GM19455 (cell line): ENCODE measurements at regions not wholly inside any gene's neighbourhood (a gene's known extent, or its start where the extent isn't known, plus 50 kb on each side); places are given as distances from the start of the nearest gene placed in this dataset.
"Not testable (repeated sequence)": the region's sequence is repeated elsewhere in the genome, so short reads cannot be mapped to it uniquely, and the experiment has no call there.

Experiments
- ATAC-seq: cut with Tn5 transposase; IDR thresholded peaks from one replicate; pipeline ENCODE4 v1.9.1; 2021; ENCODE audit not compliant: unreplicated experiment

- no peak for ATAC-seq
These were observed 83.3 kb upstream of the SIRPA start for GRCh38 chr20:1811621-1812498.

- no peak for ATAC-seq
These were observed 84.1 kb upstream of the SIRPA start for GRCh38 chr20:1810926-1811620.

GRCh38 chr20:1810572-1810925, 84.7 kb upstream of the SIRPA start:
- ATAC-seq = no peak

DNA sequence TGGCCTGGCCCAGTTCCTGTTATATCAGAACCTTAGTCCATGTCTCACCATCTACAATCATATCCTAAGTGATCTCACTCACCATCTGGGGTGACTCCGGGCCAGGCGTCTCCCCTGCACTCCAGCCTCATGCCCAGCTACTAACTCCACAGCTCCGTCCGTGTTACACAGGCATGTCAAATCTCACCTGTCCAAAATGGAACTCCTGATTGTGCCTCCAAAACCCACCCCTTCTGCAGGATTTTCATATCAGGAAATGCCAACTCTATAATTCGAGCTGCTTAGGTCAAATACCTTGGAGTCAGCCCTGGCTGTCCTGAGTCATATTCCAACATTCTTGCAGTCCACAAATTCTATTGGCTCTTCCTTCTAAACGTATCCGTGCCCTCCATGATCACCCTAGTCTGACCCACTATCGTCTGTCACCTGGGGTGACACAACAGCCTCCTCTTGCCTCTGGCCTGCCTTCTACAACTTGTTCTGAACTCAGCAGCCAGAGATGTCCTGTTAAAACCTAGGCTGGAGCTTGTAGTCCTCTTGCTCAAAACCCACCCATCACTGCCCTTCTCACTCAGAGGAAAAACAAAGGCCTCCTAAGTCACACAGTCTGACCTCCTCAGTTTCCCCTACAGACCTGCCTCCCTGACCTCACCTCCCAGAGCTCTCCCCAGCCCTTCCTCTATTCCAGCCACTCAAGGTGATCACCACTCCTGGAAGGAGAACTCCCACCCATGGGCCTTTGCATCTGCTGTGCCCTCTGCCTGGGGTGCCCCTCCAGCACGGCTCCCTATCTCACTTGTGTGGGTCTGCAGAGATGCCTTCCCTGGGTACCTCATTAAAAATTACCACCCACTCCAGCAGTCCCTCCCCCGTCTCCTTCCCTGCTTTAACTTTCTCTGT, 85.3 kb upstream of the SIRPA start:
- ATAC-seq = no peak

DNA sequence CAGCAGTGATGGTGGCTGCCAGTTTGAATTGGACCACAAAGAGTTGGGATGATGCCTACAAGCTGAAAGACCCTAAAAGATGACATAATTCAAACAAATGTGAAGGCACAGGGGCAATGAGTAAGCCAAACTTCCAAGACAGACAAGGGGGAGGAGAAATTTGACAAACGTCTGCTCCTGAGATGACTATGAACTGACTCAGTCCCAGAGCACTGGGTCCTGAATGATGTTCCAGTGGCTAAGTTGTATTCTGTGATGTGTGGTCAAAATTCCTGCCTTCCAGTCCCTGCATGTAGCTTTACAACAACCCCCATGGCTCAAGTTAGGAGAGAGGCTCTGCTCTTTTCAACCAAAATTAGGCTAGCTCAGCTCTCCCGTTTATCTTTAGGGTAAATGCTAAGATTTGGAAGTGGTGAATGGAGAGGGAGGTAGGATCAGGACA, 86.1 kb upstream of the SIRPA start:
- ATAC-seq = no peak

- ATAC-seq = no peak
These were observed 87.1 kb upstream of the SIRPA start for GRCh38 chr20:1808101-1808500.

- ATAC-seq = no peak
These were observed 87.8 kb upstream of the SIRPA start for GRCh38 chr20:1807394-1807793.

GRCh38 chr20:1806456-1806855, 88.8 kb upstream of the SIRPA start:
- no peak for ATAC-seq

DNA sequence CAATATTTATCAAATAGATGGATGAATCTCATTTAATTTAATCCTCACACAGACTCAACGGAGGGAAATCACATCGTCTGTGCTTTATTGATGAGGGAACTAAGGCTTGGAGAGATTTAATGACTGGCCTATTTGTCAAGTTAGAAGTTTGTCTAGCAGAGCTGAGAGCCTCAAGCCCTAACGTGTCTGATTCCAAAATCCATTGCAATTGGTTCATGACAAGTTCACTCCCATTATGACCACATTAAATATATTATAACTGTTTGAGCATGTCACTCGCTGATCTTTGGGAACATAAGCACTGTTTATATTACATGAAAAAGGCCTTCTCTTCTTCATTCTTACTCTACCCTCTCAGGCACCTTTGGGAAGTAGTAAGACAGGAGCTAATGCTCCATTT, 89.4 kb upstream of the SIRPA start:
- ATAC-seq = no peak

DNA sequence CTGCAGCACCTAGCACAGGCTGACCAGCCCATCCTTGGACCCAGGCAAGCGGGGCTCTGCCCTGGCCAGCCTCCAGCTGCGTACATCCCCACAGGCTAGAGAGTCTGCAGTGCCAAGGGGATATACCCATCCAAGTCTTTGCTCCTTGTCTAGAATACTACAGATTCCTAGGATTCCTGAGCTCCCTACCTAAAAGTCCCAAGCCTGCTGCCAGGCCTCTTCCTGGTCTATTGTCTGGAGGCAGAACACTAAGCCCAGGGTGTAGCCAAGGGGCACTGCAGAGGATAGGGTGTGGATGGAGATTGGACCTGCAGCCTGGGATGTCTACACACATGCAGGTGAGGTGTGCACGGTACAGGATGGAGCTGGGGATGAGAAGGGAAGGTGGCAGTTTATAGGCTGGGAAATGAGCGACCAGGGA, 90.0 kb upstream of the SIRPA start:
- ATAC-seq = no peak

DNA sequence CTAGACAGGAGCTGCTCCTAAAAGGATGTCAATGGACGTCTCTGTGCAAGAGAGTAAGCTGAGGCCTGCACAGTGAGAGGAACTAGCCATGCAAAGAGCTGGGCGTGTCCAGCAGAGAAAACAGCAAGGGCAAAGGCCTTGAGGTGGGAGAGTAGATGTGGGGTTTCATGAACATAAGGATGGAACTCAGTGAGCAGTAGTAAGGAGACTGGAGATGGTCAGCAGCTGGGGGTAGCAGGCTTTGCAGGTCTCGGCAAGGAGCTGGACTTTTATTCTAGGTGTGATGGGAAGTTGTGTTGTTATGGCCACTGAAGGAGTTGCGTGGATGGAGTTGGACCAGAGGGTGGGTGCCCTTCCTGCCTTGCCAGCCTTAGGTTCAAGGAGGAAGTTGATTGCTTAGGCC, 90.7 kb upstream of the SIRPA start:
- no peak for ATAC-seq

GRCh38 chr20:1803932-1804501, 91.2 kb upstream of the SIRPA start:
- ATAC-seq = no peak

DNA sequence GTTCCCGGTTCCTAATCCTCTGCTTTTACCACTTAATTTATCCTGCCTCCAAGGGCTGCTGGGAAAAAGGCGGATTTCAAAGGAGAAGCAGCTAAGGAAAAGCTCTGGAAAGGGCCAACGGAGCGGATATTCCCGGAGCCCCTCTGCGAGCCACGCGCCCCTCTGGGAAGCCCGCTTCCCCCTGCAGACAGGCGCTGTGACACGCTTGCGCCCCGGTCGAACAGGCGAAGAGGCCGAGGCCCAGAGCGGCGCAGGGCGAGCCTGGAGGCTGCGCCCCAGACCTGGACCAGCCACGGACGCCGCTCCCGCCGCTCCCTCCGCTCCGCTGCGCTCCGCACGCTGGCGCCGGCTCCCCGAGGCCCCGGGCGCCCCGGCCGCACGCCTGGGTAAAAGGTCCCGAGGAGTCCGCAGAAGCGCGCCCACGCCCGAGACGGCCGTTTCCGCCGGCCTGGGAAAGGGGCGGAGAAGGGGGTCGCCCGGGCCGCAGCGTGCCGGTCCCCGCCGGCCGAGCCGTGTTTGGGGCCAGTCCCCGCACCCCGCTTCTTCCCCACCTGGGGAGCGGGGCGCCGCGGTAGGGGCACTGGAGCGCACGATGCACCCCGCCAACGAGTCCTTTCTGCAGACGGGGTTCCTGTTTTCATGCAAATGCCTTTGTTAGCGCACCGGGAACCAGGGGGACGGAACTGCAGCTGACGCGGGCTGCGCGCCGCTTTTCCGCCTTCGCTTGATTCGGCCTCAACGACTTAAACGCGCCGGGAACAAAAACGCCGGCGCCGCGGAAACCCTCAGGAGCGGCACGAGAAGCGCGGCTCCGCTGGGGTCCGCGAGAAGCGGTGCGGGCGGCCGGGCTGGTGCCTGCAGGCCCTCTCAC, 91.9 kb upstream of the SIRPA start:
- no peak for ATAC-seq

DNA sequence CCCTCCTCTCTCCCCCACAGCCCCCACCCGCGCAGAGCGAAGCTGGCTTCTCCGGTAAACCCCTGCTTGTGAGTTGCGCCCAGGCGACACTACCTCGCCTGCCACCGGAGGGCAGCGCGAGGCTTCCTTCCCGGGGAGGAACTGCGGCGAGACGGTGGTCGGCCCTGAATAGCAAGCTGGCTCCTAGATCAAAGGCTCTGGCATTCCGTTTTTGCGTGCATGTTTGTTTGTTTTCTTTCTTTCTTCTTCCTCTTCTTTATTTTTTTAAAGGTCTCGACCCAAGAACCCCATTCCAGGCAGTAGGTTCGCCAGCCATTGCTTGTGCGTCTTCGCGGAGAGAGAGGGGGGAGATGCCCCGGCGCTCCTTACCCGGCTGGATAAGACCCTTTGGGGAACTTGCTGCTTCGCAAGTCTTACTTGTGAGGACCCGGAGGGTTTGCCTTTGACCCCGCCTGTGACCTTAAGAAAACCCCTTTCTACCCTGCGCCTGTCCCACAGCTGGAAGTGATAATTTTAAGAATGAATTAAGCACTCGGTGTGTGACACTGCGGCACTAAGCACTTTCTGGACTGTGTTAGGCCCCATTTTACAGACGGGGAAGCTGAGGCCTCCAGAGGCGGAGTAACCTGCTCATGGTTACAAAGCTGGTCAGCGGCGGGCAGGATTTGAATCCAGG, 92.7 kb upstream of the SIRPA start:
- ATAC-seq = no peak

DNA sequence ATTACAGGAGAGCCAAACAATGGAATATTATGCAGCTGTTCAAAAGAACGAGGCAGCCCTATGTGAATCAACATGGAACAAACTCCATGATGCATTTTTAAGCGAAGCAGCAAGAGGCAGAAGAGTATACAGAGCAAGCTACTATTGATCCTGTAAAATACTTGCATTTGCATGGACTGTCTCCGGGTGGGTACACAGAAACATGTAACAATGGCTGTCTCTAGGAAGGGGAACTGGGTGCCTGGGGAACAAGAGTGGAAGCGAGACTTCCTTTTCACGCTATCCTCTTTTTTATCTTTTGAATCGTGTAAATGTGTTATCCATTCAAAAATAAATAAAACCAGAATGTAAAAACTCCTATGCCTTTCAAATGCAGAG, 93.3 kb upstream of the SIRPA start:
- ATAC-seq = no peak

- no peak for ATAC-seq
These were observed 93.8 kb upstream of the SIRPA start for GRCh38 chr20:1801225-1801928.

- ATAC-seq = no peak
These were observed 94.4 kb upstream of the SIRPA start for GRCh38 chr20:1800777-1801176.

DNA sequence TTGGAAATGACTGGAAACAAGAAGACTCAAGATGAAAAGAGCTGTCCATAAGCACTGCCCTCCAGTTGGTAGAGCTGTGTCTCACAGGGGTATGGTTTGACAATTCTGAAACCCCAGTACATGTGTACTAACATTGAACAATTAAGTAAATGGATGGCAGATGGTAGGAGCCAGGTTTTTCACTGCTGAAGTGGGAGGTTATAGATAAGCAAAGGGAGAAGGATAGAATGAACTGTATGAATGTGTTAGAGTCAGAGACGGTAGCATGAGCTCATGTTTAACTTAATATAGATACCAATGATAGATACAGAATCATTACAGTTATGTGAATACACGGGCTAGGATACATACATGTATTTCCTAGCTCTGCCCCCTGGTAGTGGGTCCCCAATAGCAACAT, 95.0 kb upstream of the SIRPA start:
- ATAC-seq = no peak

- ATAC-seq = not testable (repeated sequence)
These were observed 95.5 kb upstream of the SIRPA start for GRCh38 chr20:1799746-1800145.
